GM23338 (cell line): ENCODE measurements at regions not wholly inside any gene's neighbourhood (a gene's known extent, or its start where the extent isn't known, plus 50 kb on each side); places are given as distances from the start of the nearest gene placed in this dataset.

Experiments used
- ATAC-seq: fragments of 200-7000 bp; cut with Tn5 transposase; 3 replicates; pipeline ENCODE4 v1.9.1; 2020
- DNase-seq: peaks from one replicate; pipeline ENCODE4 v3.0.0-alpha.2; 2015; ENCODE audit warnings: low spot score
- H2AFZ ChIP-seq: fragments of 200-600 bp; sonication (generic); 2 replicates; pipeline ENCODE4 v1.8.0; 2016; ENCODE audit warnings: antibody characterized with exemption, mild to moderate bottlenecking, moderate library complexity
- H3F3A ChIP-seq: fragments of 200-600 bp; sonication (generic); replicated peaks from 2 replicates; pipeline ENCODE4 v1.8.0; 2017; ENCODE audit warnings: antibody characterized with exemption, mixed run types, low read depth
- H3K27ac ChIP-seq: fragments of 200-600 bp; sonication (generic); 2 replicates; pipeline ENCODE4 v1.6.1; 2016; ENCODE audit warnings: low read depth
- H3K27me3 ChIP-seq: fragments of 200-600 bp; sonication (generic); 2 replicates; pipeline ENCODE4 v1.8.0; 2016; ENCODE audit warnings: mild to moderate bottlenecking, mixed run types, moderate library complexity; ENCODE audit not compliant: insufficient read depth
- H3K36me3 ChIP-seq: fragments of 200-600 bp; sonication (generic); 2 replicates; pipeline ENCODE4 v1.8.0; 2016; ENCODE audit warnings: mild to moderate bottlenecking; ENCODE audit not compliant: insufficient read depth
- H3K4me1 ChIP-seq: fragments of 200-600 bp; sonication (generic); 2 replicates; pipeline ENCODE4 v1.8.0; 2016; ENCODE audit warnings: mild to moderate bottlenecking, moderate library complexity; ENCODE audit not compliant: insufficient read depth
- H3K4me2 ChIP-seq: fragments of 200-600 bp; sonication (generic); 2 replicates; pipeline ENCODE4 v1.7.1; 2017; ENCODE audit warnings: mixed run types
- H3K4me3 ChIP-seq: fragments of 200-600 bp; sonication (generic); 2 replicates; pipeline ENCODE4 v1.6.1; 2016; ENCODE audit warnings: mixed run types
- H3K79me2 ChIP-seq: fragments of 200-600 bp; sonication (generic); replicated peaks from 2 replicates; pipeline ENCODE4 v1.8.0; 2017; ENCODE audit warnings: mild to moderate bottlenecking; ENCODE audit not compliant: insufficient read depth
- H3K9me2 ChIP-seq: fragments of 200-600 bp; sonication (generic); 2 replicates; pipeline ENCODE4 v1.8.0; 2017; ENCODE audit not compliant: insufficient read depth
- H4K20me1 ChIP-seq: fragments of 200-600 bp; sonication (generic); replicated peaks from 2 replicates; pipeline ENCODE4 v1.8.0; 2017; ENCODE audit warnings: mild to moderate bottlenecking; ENCODE audit not compliant: insufficient read depth
- H3K27ac Mint-ChIP-seq: 2 replicates; pipeline ENCODE4 v1.8.0; 2020; ENCODE audit warnings: inconsistent platforms, mild to moderate bottlenecking, moderate library complexity, mixed read lengths
- H3K27me3 Mint-ChIP-seq: 3 replicates; pipeline ENCODE4 v1.8.0; 2022; ENCODE audit warnings: low read depth, mild to moderate bottlenecking, moderate library complexity, mixed read lengths, inconsistent platforms; ENCODE audit not compliant: insufficient read depth, poor library complexity
- H3K36me3 Mint-ChIP-seq: 3 replicates; pipeline ENCODE4 v1.8.0; 2021; ENCODE audit warnings: low read depth, mild to moderate bottlenecking, inconsistent platforms, moderate library complexity, mixed read lengths
- H3K4me1 Mint-ChIP-seq: 3 replicates; pipeline ENCODE4 v1.8.0; 2020; ENCODE audit warnings: mild to moderate bottlenecking, inconsistent platforms, mixed read lengths
- H3K4me3 Mint-ChIP-seq: 3 replicates; pipeline ENCODE4 v1.8.0; 2021; ENCODE audit warnings: moderate library complexity, mild to moderate bottlenecking, inconsistent platforms, mixed read lengths
- H3K9me3 Mint-ChIP-seq: 3 replicates; pipeline ENCODE4 v1.8.0; 2020; ENCODE audit warnings: moderate library complexity, mild to moderate bottlenecking, inconsistent platforms, mixed read lengths
- JUNB ChIP-seq: IDR thresholded peaks from one replicate; pipeline ENCODE4 v1.6.1; 2016; ENCODE audit warnings: antibody characterized with exemption; ENCODE audit not compliant: unreplicated experiment
- POLR2AphosphoS5 ChIP-seq: IDR thresholded peaks from 2 replicates; pipeline ENCODE4 v1.6.1; 2016; ENCODE audit warnings: antibody characterized with exemption, low read depth
- ZNF114 ChIP-seq: fragments of 250-450 bp; sonication (Bioruptor Pico); IDR thresholded peaks from 2 replicates; pipeline ENCODE4 v1.5.0; 2020; ENCODE audit warnings: mild to moderate bottlenecking, moderate library complexity
- ZNF331 ChIP-seq: fragments of 250-450 bp; sonication (Bioruptor Pico); IDR thresholded peaks from 2 replicates; pipeline ENCODE4 v1.5.0; 2020; ENCODE audit warnings: low read depth, mild to moderate bottlenecking, moderate library complexity
- TF ChIP-seq, protein P1 (sequence below): fragments of 250-450 bp; sonication (Bioruptor Pico); IDR thresholded peaks from 2 replicates; pipeline ENCODE4 v1.5.0; 2020; ENCODE audit warnings: mild to moderate bottlenecking, moderate library complexity
- TF ChIP-seq, protein P2 (sequence below), 2 experiments: fragments of 200-600 bp in 1 of 2; sonication (generic) in 1 of 2; conservative IDR thresholded peaks; 2 replicates each; pipeline versions ENCODE4 v1.5.1 to v1.6.1; 2016 to 2017; ENCODE audit warnings: antibody characterized with exemption in 2 of 2, low read depth in 2 of 2, mild to moderate bottlenecking in 2 of 2, moderate library complexity in 1 of 2
- TF ChIP-seq, protein P3 (sequence below): IDR thresholded peaks from one replicate; pipeline ENCODE4 v1.6.1; 2018; ENCODE audit warnings: antibody characterized with exemption; ENCODE audit not compliant: unreplicated experiment

DNA sequence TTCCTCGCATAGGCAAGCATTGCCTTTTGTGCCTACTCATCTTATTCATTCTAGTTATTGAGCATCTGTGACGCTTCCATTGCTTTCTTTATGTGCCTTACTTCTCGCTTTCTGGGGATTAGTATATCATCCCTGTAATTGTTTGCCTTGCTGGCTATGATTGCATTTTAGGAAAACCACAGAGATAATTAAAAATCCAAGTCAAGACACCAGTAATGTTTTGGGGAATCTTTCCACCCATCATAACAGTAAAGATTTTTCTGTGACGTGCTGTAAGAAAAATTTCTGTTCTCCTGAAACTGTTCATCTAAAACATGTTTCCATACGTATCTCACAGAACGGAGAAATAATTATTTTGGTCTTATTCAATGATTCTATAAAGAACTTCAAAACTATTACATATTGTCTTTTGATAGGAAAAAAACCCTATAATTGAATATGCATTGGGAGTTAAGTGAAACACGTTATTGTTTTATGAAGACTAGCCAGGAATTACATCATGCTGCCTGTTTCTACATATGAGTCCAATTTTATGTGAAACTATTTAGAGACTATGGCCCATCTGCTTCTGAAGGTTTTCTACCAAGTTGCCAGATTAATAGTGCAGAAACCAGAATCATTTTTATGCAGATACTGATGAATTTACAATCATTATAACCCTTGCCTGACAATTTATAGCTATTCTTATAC, 133.7 kb upstream of the FIBIN start (continued):
- TF ChIP-seq, protein P1, sequence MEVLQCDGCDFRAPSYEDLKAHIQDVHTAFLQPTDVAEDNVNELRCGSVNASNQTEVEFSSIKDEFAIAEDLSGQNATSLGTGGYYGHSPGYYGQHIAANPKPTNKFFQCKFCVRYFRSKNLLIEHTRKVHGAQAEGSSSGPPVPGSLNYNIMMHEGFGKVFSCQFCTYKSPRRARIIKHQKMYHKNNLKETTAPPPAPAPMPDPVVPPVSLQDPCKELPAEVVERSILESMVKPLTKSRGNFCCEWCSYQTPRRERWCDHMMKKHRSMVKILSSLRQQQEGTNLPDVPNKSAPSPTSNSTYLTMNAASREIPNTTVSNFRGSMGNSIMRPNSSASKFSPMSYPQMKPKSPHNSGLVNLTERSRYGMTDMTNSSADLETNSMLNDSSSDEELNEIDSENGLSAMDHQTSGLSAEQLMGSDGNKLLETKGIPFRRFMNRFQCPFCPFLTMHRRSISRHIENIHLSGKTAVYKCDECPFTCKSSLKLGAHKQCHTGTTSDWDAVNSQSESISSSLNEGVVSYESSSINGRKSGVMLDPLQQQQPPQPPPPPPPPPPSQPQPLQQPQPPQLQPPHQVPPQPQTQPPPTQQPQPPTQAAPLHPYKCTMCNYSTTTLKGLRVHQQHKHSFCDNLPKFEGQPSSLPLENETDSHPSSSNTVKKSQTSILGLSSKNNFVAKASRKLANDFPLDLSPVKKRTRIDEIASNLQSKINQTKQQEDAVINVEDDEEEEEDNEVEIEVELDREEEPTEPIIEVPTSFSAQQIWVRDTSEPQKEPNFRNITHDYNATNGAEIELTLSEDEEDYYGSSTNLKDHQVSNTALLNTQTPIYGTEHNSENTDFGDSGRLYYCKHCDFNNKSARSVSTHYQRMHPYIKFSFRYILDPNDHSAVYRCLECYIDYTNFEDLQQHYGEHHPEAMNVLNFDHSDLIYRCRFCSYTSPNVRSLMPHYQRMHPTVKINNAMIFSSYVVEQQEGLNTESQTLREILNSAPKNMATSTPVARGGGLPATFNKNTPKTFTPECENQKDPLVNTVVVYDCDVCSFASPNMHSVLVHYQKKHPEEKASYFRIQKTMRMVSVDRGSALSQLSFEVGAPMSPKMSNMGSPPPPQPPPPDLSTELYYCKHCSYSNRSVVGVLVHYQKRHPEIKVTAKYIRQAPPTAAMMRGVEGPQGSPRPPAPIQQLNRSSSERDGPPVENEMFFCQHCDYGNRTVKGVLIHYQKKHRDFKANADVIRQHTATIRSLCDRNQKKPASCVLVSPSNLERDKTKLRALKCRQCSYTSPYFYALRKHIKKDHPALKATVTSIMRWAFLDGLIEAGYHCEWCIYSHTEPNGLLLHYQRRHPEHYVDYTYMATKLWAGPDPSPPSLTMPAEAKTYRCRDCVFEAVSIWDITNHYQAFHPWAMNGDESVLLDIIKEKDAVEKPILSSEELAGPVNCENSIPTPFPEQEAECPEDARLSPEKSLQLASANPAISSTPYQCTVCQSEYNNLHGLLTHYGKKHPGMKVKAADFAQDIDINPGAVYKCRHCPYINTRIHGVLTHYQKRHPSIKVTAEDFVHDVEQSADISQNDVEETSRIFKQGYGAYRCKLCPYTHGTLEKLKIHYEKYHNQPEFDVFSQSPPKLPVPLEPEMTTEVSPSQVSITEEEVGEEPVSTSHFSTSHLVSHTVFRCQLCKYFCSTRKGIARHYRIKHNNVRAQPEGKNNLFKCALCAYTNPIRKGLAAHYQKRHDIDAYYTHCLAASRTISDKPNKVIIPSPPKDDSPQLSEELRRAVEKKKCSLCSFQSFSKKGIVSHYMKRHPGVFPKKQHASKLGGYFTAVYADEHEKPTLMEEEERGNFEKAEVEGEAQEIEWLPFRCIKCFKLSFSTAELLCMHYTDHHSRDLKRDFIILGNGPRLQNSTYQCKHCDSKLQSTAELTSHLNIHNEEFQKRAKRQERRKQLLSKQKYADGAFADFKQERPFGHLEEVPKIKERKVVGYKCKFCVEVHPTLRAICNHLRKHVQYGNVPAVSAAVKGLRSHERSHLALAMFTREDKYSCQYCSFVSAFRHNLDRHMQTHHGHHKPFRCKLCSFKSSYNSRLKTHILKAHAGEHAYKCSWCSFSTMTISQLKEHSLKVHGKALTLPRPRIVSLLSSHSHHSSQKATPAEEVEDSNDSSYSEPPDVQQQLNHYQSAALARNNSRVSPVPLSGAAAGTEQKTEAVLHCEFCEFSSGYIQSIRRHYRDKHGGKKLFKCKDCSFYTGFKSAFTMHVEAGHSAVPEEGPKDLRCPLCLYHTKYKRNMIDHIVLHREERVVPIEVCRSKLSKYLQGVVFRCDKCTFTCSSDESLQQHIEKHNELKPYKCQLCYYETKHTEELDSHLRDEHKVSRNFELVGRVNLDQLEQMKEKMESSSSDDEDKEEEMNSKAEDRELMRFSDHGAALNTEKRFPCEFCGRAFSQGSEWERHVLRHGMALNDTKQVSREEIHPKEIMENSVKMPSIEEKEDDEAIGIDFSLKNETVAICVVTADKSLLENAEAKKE (CRISPR knock-in tag), result no peak

DNA sequence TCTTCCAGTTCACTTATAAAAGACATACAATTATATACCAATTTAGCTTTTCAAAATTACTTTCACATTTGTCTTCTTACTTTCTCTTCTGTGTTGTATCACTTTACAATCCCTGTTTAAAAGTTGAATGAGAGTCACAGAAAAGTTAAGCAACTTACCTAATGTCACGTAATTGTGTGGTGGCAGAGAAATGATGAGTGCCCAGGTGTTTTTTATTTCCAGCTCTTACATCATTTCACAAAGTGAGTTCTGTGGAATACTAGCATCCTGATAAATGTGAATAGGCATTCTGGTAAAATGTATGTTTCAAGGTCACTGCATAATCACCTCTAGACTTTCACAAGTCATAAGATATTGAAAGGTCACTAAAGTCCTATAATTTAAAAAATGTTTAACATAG, 133.0 kb upstream of the FIBIN start:
- Histone ChIP-seq H3K4me2 (no peak overlapping the region), H3K79me2 (no peaks in the 10 kb centered on the region), H2AFZ (no peak overlapping the region), H4K20me1 (no peaks in the 10 kb centered on the region), H3K9me2 (no peaks in the 10 kb centered on the region), H3K27me3 (no peaks in the 10 kb centered on the region), H3K4me3 (no peak overlapping the region), H3K27ac (no peak overlapping the region), H3K36me3 (no peaks in the 10 kb centered on the region), H3F3A (no peaks in the 10 kb centered on the region), H3K4me1 (no peaks in the 10 kb centered on the region)
- Mint-ChIP-seq H3K4me1 (no peaks in the 10 kb centered on the region), H3K9me3 (no peaks in the 10 kb centered on the region), H3K27me3 (no peaks in the 10 kb centered on the region), H3K36me3 (no peaks in the 10 kb centered on the region), H3K27ac (no peak overlapping the region), H3K4me3 (no peak overlapping the region)
- DNase-seq (no peak), ATAC-seq (no peak)
- TF ChIP-seq ZNF331 (CRISPR knock-in tag) (no peak), JUNB (no peak), ZNF114 (CRISPR knock-in tag) (no peak), POLR2AphosphoS5 (no peak)
- TF ChIP-seq, protein P2, sequence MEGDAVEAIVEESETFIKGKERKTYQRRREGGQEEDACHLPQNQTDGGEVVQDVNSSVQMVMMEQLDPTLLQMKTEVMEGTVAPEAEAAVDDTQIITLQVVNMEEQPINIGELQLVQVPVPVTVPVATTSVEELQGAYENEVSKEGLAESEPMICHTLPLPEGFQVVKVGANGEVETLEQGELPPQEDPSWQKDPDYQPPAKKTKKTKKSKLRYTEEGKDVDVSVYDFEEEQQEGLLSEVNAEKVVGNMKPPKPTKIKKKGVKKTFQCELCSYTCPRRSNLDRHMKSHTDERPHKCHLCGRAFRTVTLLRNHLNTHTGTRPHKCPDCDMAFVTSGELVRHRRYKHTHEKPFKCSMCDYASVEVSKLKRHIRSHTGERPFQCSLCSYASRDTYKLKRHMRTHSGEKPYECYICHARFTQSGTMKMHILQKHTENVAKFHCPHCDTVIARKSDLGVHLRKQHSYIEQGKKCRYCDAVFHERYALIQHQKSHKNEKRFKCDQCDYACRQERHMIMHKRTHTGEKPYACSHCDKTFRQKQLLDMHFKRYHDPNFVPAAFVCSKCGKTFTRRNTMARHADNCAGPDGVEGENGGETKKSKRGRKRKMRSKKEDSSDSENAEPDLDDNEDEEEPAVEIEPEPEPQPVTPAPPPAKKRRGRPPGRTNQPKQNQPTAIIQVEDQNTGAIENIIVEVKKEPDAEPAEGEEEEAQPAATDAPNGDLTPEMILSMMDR (conservative IDR thresholded peaks at IDR 0.05; ENCODE audit: low read depth in 2 of 2), result no peak
- TF ChIP-seq, protein P3, sequence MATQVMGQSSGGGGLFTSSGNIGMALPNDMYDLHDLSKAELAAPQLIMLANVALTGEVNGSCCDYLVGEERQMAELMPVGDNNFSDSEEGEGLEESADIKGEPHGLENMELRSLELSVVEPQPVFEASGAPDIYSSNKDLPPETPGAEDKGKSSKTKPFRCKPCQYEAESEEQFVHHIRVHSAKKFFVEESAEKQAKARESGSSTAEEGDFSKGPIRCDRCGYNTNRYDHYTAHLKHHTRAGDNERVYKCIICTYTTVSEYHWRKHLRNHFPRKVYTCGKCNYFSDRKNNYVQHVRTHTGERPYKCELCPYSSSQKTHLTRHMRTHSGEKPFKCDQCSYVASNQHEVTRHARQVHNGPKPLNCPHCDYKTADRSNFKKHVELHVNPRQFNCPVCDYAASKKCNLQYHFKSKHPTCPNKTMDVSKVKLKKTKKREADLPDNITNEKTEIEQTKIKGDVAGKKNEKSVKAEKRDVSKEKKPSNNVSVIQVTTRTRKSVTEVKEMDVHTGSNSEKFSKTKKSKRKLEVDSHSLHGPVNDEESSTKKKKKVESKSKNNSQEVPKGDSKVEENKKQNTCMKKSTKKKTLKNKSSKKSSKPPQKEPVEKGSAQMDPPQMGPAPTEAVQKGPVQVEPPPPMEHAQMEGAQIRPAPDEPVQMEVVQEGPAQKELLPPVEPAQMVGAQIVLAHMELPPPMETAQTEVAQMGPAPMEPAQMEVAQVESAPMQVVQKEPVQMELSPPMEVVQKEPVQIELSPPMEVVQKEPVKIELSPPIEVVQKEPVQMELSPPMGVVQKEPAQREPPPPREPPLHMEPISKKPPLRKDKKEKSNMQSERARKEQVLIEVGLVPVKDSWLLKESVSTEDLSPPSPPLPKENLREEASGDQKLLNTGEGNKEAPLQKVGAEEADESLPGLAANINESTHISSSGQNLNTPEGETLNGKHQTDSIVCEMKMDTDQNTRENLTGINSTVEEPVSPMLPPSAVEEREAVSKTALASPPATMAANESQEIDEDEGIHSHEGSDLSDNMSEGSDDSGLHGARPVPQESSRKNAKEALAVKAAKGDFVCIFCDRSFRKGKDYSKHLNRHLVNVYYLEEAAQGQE, result no peak
